GM12865 (cell line): ENCODE measurements at regions not wholly inside any gene's neighbourhood (a gene's known extent, or its start where the extent isn't known, plus 50 kb on each side); places are given as distances from the start of the nearest gene placed in this dataset.

ENCODE experiments used
- DNase-seq: peaks from one replicate; pipeline ENCODE4 v3.0.0; 2010; ENCODE audit warnings: low read depth
- H3K4me3 ChIP-seq: 2 replicates; pipeline ENCODE4 v1.5.1; 2011; ENCODE audit warnings: mild to moderate bottlenecking, low read depth, low read length, control low read depth
- CTCF ChIP-seq: IDR thresholded peaks from 2 replicates; pipeline ENCODE4 v1.5.1; 2011; ENCODE audit warnings: low read length, control low read depth, low read depth, inconsistent platforms; ENCODE audit not compliant: insufficient read depth; ENCODE audit errors: missing control alignments

GRCh38 chr3:177521305-177521704, 324.0 kb upstream of the TBL1XR1 start:
- no peak overlapping the region for H3K4me3 ChIP-seq
- DNase-seq, result no peak

DNA sequence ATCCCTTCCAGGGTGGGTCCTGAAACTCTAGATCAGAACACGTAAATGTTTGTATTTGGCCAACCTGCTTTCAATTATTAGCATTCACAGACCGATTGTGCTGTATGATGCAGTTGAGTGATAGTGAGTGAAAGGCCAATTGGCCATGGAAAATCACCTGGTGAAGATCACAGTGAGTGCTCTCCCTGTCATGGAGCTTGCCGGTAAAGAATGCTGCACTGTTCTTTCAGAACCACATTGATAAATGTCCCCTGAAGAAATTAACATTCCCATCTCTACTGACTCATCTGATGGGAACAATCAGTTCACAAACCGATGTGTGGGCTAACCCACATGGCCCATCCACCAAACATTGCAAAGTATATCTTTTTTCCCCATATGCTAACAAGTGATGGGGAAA, 324.8 kb upstream of the TBL1XR1 start:
- TF ChIP-seq CTCF, result no peak
- no peak for DNase-seq
- H3K4me3 ChIP-seq, result no peak overlapping the region

More at GRCh38 chr3:177521305-177521704, 324.0 kb upstream of the TBL1XR1 start:
- TF ChIP-seq CTCF, result no peak

GRCh38 chr3:177523067-177523675, 325.9 kb upstream of the TBL1XR1 start:
- H3K4me3 ChIP-seq, result no peak overlapping the region
- DNase-seq, result no peak
- TF ChIP-seq CTCF, result no peak

- no peak for TF ChIP-seq CTCF
- DNase-seq, result no peak
- no peak overlapping the region for H3K4me3 ChIP-seq
These were observed 326.7 kb upstream of the TBL1XR1 start for GRCh38 chr3:177523872-177524438.

GRCh38 chr3:177524742-177525141, 327.5 kb upstream of the TBL1XR1 start:
- no peak for DNase-seq
- H3K4me3 ChIP-seq, result no peak overlapping the region
- no peak for TF ChIP-seq CTCF

- H3K4me3 ChIP-seq, result no peak overlapping the region
- TF ChIP-seq CTCF, result no peak
- no peak for DNase-seq
These were observed 328.1 kb upstream of the TBL1XR1 start for GRCh38 chr3:177525414-177525813.
